WTC11 (cell line): ENCODE measurements at regions not wholly inside any gene's neighbourhood (a gene's known extent, or its start where the extent isn't known, plus 50 kb on each side); places are given as distances from the start of the nearest gene placed in this dataset.

Experiments
- GRHL2 ChIP-seq: fragments of 250-450 bp; sonication (Bioruptor Pico); IDR thresholded peaks from 2 replicates; pipeline ENCODE4 v1.8.0; 2022; ENCODE audit warnings: mild to moderate bottlenecking, moderate library complexity; ENCODE audit not compliant: insufficient replicate concordance, severe bottlenecking
- NFE2L1 ChIP-seq: sonication (generic); formaldehyde crosslinking; IDR thresholded peaks from 2 replicates; pipeline ENCODE4 v1.8.1; 2023; ENCODE audit warnings: missing genetic modification reagents
- OVOL2 ChIP-seq: fragments of 250-450 bp; sonication (Bioruptor Pico); IDR thresholded peaks from 2 replicates; pipeline ENCODE4 v1.9.0; 2021; ENCODE audit warnings: mild to moderate bottlenecking, borderline replicate concordance
- SMAD4 ChIP-seq: sonication (generic); formaldehyde crosslinking; IDR thresholded peaks from 2 replicates; pipeline ENCODE4 v1.8.0; 2022; ENCODE audit warnings: mild to moderate bottlenecking, missing genetic modification reagents
- TCF7 ChIP-seq: sonication (generic); formaldehyde crosslinking; IDR thresholded peaks from 2 replicates; pipeline ENCODE4 v1.8.0; 2022; ENCODE audit warnings: mild to moderate bottlenecking, low read depth, missing genetic modification reagents, moderate library complexity
- TF ChIP-seq, protein P1 (sequence below): fragments of 200-600 bp; IDR thresholded peaks from 2 replicates; pipeline ENCODE4 v1.8.0; 2022; ENCODE audit warnings: antibody characterized with exemption
- TF ChIP-seq, protein P2 (sequence below): sonication (generic); formaldehyde crosslinking; IDR thresholded peaks from 2 replicates; pipeline ENCODE4 v1.8.1; 2023; ENCODE audit warnings: mild to moderate bottlenecking, moderate library complexity, missing genetic modification reagents
- TF ChIP-seq, protein P3 (sequence below): sonication (generic); formaldehyde crosslinking; IDR thresholded peaks from 2 replicates; pipeline ENCODE4 v1.8.1; 2023; ENCODE audit warnings: mild to moderate bottlenecking, missing genetic modification reagents, moderate library complexity
- TF ChIP-seq, protein P4 (sequence below): sonication (generic); formaldehyde crosslinking; IDR thresholded peaks from 2 replicates; pipeline ENCODE4 v1.8.1; 2022; ENCODE audit warnings: mild to moderate bottlenecking, moderate library complexity, missing genetic modification reagents

DNA sequence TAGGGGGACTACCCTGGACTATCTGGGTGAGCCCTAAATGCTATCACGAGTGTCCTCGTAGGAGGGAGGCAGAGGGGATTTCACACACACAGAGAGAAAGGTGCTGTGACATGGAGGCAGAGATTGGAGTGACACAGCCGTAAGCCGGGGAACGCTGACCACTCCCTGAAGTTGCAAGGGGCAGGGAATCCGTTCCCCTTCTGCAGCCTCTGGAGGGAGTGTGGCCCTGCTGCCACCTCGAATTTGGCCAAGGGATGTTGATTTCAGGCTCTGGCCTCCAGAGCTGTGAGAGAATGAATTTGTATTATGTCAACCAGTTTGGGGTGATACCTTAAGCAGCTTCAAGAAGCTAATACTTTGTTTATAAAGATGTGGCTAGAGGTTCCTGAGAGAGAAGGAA is 137.7 kb downstream of the ACTL8 start:
- TF ChIP-seq SMAD4 (CRISPR knock-in tag) = no peak
- TF ChIP-seq, protein P1, sequence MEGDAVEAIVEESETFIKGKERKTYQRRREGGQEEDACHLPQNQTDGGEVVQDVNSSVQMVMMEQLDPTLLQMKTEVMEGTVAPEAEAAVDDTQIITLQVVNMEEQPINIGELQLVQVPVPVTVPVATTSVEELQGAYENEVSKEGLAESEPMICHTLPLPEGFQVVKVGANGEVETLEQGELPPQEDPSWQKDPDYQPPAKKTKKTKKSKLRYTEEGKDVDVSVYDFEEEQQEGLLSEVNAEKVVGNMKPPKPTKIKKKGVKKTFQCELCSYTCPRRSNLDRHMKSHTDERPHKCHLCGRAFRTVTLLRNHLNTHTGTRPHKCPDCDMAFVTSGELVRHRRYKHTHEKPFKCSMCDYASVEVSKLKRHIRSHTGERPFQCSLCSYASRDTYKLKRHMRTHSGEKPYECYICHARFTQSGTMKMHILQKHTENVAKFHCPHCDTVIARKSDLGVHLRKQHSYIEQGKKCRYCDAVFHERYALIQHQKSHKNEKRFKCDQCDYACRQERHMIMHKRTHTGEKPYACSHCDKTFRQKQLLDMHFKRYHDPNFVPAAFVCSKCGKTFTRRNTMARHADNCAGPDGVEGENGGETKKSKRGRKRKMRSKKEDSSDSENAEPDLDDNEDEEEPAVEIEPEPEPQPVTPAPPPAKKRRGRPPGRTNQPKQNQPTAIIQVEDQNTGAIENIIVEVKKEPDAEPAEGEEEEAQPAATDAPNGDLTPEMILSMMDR = no peak
- no peak for TF ChIP-seq OVOL2
- TF ChIP-seq, protein P2, sequence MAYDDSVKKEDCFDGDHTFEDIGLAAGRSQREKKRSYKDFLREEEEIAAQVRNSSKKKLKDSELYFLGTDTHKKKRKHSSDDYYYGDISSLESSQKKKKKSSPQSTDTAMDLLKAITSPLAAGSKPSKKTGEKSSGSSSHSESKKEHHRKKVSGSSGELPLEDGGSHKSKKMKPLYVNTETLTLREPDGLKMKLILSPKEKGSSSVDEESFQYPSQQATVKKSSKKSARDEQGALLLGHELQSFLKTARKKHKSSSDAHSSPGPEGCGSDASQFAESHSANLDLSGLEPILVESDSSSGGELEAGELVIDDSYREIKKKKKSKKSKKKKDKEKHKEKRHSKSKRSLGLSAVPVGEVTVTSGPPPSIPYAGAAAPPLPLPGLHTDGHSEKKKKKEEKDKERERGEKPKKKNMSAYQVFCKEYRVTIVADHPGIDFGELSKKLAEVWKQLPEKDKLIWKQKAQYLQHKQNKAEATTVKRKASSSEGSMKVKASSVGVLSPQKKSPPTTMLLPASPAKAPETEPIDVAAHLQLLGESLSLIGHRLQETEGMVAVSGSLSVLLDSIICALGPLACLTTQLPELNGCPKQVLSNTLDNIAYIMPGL (CRISPR knock-in tag) = no peak
- TF ChIP-seq, protein P3, sequence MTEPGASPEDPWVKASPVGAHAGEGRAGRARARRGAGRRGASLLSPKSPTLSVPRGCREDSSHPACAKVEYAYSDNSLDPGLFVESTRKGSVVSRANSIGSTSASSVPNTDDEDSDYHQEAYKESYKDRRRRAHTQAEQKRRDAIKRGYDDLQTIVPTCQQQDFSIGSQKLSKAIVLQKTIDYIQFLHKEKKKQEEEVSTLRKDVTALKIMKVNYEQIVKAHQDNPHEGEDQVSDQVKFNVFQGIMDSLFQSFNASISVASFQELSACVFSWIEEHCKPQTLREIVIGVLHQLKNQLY = no peak
- TF ChIP-seq NFE2L1 (CRISPR knock-in tag) = no peak
- no peak for TF ChIP-seq GRHL2 (CRISPR knock-in tag)
- TF ChIP-seq, protein P4, sequence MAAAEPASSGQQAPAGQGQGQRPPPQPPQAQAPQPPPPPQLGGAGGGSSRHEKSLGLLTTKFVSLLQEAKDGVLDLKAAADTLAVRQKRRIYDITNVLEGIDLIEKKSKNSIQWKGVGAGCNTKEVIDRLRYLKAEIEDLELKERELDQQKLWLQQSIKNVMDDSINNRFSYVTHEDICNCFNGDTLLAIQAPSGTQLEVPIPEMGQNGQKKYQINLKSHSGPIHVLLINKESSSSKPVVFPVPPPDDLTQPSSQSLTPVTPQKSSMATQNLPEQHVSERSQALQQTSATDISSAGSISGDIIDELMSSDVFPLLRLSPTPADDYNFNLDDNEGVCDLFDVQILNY (CRISPR knock-in tag) = no peak
- TF ChIP-seq TCF7 (CRISPR knock-in tag) = no peak
